Hindlimb muscle (tissue), 1 donor: ENCODE measurements at regions not wholly inside any gene's neighbourhood (a gene's known extent, or its start where the extent isn't known, plus 50 kb on each side); places are given as distances from the start of the nearest gene placed in this dataset.
A peak's percentile ranks its signal among the peaks of the same experiment; 100 is the strongest.
"Not testable (repeated sequence)": the region's sequence is repeated elsewhere in the genome, so short reads cannot be mapped to it uniquely, and the experiment has no call there.

ENCODE experiments used
- DNase-seq: peaks from one replicate; pipeline ENCODE4 v3.0.0-alpha.2; 2013

- DNase-seq, result not testable (repeated sequence)
Measured at GRCh38 chr15:37427393-37427792, 327.0 kb upstream of the MEIS2 start.

DNA sequence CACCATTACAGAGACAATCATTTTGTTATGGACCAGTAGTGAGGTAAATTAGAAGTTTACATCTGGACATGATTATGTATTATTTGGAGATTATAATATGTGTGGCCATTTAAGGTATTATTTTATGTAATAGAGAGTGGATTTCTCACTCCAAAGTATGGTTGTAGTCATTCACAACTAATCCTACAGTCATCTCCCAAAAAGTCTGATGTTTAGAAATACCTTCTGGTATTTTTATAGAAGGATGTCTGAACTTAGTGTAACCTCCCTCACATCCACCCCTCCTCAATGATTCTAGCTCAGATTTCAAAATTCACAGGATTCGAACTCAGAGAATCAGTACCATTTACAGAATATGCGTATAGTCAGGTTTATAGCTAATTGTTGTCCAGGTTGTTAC lies 346.6 kb upstream of the MEIS2 start:
- DNase-seq, result no peak

GRCh38 chr15:37452498-37452897 lies 352.1 kb upstream of the MEIS2 start:
- DNase-seq, result no peak

DNA sequence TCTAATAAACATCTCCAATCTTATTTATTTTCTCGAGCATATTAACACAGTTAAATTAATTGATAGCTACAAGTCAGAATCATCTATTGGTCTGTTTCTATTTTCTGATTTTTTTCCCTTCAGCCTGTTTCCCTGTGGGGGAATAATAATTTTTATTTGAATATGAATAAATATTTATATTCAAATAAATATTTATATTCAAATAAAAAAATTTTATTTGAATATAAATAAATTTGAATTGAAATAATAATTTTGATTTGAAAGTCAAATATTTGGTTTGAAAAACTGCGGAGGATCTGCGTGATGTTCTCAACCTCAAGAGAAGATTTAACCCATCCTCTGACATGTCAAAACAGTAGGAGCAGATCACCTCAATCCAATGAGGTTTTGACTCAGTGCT lies 380.1 kb upstream of the MEIS2 start:
- DNase-seq, result no peak

DNA sequence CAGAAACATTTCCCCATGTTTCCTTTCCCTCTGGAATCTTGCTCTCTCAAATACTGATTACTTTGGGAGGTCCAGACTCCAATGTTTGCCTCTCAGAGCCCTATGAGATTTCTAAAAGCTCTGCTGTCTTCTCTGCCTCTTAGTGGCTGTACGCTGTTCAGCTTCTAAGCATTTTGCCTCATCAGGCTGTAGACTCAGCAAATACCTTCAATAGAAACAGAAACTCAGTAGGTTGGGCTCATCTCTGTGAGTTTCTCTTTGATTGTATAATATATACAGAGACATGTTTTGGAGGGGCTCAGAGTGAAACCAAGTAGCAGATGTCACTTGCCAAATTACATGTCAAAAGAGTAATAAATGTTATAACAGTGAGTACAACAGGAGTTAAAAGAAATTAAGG lies 380.8 kb upstream of the MEIS2 start:
- DNase-seq, result no peak

DNA sequence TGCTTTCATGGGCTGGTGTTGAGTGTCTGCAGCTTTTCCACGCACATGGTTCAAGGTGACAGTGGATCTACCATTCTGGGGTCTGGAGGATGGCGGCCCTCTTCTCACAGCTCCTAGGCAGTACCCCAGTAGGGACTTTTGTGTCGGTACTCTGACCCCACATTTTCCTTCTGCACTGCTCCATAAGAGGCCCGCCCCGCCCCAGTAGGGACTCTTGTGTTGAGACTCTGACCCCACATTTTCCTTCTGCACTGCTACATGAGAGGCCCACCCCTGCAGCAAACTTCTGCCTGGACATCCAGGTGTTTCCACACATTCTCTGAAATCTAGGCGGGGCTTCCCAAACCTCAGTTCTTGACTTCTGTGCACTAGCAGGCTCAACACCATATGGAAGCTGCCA lies 383.4 kb upstream of the MEIS2 start:
- no peak for DNase-seq

GRCh38 chr15:37485056-37485455 lies 384.7 kb upstream of the MEIS2 start:
- no peak for DNase-seq

- DNase-seq, result no peak
Measured at GRCh38 chr15:37490707-37491106, 390.4 kb upstream of the MEIS2 start.

DNA sequence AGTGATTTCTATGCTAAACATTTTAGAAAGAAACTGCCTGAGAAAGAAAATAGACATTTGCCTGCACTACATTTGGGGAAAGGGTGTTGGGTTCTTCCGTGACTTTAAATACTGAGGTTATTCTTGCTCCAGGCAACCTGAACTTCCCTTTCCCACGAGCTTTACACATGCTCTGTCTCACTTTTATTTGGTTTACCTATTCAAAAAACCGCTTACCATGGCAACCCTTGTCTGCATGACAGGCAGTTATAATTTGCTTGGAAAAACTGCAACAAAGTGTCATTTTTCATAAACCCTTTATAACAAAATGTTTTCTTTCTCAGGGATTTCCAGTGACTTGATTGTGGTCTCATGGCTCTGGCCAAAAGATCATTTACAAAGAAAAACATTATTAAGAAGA lies 416.3 kb upstream of the MEIS2 start:
- DNase-seq, result no peak

GRCh38 chr15:37517191-37517895 lies 417.0 kb upstream of the MEIS2 start:
- peak; percentile 11 for DNase-seq

GRCh38 chr15:37518436-37518835 lies 416.0 kb upstream of the TMCO5A start:
- DNase-seq, result no peak

- no peak for DNase-seq
Measured at GRCh38 chr15:37520026-37520425, 414.4 kb upstream of the TMCO5A start.

GRCh38 chr15:37520882-37521281 lies 413.6 kb upstream of the TMCO5A start:
- no peak for DNase-seq

DNA sequence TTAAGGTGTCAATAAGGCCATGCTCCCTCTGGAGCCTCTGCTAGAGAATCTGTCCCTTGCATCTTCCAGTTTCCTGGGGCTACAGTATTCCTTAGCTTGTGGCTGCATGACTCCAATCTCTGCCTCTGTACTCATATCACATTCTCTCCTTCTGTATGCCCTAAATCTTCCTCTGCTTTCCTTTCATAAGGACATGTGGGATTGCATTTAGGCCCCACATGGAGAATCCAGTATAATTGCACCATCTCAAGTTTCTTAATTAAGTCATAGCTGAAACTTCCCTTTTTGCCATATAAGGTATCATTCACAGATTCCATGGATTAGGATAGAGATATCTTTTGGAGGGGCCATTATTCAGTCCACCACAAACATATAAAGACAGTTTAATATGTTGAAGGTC lies 409.8 kb upstream of the TMCO5A start:
- DNase-seq, result no peak

DNA sequence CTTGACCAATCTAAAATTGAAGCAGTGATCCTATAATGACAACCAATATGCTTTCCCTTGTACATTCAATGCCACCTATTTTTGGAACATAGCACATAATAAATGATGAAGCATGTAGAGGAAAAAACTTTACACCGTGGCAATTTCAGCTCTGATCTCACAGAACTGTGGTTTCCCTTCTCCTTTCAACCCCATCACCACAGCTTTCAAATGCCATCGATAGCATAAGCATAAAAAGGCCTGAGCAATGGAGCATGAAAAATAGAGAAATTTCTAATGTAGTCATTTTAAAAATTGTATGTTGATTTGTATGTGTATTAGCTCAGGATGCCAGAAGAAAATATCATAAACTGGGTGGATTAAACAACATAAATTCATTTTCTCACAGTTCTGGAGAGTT lies 406.0 kb upstream of the TMCO5A start:
- no peak for DNase-seq

DNA sequence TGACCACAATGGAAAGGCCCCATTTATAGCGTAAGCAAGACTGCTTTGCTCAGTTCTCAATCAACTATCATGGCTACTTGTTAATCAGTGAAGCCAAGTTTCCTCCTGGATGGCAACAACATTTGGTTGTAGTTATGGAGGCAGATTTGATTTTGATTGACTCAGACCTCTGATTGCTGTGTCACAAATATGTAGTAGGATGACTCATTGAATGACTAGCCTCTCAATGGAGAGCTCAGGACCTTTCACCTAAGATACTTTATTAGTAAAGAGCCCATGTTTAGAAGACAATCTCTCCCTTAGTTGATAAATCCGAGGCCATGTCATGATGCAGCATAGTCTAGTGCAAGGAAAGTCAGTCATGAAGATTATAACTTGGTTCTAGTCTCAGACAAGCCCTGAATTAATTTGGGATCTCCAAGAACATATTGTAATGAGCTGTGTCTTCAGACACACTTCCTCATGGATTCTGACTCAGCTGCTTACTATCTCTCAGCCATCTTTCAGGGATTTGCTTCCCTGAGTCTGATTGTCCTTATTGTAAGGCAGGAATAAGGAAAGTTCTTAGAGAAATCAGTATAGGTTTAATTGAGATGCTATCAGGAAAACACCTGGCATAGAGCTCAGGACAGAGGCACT lies 397.4 kb upstream of the TMCO5A start:
- DNase-seq, result no peak

GRCh38 chr15:37537802-37538201 lies 396.6 kb upstream of the TMCO5A start:
- DNase-seq, result no peak

DNA sequence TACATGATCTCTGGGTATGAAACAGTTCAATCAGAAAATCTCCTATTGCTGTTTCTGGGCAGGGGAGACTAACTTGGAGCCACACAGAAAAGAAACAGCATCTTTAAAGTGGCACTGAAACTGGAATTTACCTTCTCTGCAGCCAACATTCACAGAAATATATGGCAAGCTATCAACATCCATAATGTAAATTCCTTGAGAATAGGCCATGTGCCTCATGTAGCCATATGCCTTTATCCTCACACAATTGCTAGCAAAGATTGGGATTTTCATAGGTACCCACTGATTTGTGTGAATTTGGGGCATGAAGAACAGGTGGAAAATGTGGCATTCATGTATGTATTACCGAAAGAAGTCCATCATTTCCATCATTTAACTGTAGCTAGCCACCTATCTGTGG lies 386.3 kb upstream of the TMCO5A start:
- DNase-seq, result no peak

- DNase-seq, result no peak
Measured at GRCh38 chr15:37550360-37551024, 383.9 kb upstream of the TMCO5A start.

DNA sequence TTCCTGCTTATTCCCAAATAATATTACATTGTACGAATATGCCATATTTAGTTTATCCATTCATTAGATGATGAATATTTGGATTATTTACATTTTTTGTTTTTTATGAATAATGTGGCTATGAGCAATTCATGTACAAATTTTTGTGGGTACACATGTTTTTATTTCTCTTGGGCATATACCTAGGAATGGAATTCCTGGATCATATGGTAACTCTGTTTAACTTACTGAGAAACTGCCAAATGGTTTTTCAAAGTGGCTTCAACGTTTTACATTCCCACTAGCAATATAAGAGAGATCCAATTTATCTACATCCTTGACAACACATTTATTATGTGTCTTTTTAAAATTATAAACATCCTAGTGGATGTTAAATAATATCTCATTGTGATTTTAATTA lies 362.0 kb upstream of the TMCO5A start:
- DNase-seq, result no peak

DNA sequence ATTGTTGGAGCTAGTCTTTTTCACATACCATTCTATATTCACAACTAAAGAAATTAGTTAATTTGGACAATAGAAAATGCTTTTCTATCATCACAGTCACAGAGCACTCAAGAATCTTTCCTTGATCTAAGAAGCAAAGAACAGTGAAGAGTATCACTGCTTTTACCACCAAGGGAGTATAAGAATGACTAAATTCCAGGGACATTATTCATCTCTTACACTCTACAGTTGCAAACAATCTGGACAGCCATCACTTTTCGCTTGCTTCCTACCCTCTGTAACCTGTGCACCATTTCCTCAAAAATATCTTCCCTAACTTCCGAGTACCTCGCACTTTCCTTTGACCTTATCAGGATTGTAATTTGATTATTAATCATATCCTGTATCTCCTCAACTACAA lies 359.5 kb upstream of the TMCO5A start:
- DNase-seq, result no peak

DNA sequence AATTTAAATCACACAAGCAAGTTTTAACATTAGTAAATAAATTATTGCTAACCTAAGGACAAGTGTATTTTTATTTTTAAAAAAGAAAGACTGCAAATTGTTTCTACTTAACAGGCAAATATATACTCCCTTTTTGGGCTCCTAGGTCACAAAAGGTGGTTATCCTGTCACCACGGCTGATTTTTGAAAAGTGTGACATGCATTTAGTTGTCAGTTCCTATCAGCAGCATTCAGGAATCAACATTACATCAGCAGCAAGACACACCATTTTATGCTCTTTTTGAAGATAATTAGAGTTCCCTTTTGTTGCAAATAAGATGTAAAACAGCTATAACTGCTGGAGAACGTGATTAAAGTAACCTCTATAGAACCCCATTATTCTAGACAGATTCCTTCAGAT lies 357.5 kb upstream of the TMCO5A start:
- no peak for DNase-seq

GRCh38 chr15:37581866-37582532 lies 352.4 kb upstream of the TMCO5A start:
- DNase-seq, result no peak

GRCh38 chr15:37582852-37583251 lies 351.6 kb upstream of the TMCO5A start:
- DNase-seq, result no peak
